GM21526 (cell line): ENCODE measurements at regions not wholly inside any gene's neighbourhood (a gene's known extent, or its start where the extent isn't known, plus 50 kb on each side); places are given as distances from the start of the nearest gene placed in this dataset.
"Not testable (repeated sequence)": the region's sequence is repeated elsewhere in the genome, so short reads cannot be mapped to it uniquely, and the experiment has no call there.

Experiments
- ATAC-seq: cut with Tn5 transposase; IDR thresholded peaks from one replicate; pipeline ENCODE4 v1.9.1; 2021; ENCODE audit warnings: moderate library complexity; ENCODE audit not compliant: unreplicated experiment, low FRiP score

- ATAC-seq: no peak
Observed at GRCh38 chr15:96183867-96184266, 146.6 kb upstream of the NR2F2 start.

DNA sequence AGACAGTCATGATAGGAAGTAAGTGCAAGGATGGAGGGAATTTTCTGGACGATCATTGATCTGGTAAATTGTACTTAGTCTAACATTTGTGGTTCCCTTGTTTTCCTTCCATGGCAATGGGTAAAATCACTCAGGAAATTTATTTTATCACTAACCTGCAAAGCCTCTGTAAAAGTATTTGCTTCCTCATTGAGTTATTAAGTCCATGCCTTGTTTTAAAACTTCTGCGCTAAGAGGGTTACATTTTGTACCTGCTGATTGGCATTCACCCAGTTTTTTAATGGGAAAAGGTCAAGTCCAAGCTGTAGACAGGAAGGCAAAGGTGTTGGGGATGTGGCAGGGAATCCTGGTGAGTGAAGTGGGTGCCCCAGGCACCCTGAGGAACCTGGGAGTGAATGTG, 146.2 kb upstream of the NR2F2 start:
- ATAC-seq: no peak

DNA sequence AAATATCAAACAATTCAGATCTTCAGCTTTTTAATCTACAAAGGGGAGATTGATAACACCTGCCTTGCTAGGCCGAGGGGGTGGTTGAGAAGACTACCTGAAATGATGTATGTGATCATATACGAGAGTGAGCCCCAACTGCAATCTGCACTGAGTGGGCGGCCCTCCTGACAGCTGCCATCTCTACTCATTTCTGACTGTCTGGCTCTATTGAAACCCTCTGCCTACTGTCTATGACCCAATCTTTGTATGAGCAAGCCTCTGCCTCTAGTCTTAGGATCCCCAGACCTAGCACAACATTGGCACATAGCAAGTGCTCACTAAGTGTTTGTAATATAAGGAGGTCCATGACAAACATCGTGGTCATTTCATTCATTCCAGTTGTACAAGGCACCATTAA, 144.4 kb upstream of the NR2F2 start:
- ATAC-seq: no peak

DNA sequence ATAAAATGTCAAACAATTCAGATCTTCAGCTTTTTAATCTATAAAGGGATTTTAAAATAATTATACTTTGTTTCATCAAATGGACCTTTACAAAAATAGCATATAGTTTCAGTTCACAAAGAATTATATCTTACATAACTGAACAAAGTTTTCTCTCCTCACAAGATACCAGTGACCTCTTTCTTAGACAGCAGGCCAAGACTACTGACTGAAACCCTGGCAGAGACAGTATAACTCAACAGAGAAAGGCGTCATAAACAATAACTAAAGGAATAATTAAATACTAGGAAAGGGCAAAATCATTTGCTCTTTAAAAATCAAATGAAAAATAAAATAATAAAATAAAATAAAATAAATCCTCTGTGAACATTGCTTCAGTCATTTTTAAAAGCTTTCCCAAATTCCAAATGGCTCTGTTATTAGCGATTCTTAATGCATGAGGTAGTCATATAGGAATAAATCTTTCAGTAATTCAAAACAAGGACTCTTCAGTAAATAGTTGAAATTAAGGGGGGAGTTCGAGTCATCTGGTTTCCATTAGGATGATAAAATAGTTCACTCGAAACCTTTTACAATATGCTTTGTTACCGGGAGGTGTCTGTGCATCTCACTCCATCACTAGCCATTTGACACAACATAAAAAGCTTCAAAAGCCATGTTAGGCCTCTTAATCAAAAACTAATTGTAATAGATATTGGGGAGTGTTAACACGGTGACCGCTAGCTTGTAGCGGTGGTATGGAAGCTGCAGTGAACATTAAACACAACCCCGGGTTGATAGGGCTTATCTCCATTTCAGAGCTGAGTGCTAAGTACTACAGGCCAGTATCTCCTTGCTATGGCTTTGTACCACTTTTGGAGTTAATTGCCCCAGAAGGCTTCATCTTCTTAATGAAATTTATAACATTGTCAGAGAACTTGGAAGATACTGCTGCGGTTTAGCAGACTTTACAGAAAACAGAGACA, 142.9 kb upstream of the NR2F2 start:
- no peak for ATAC-seq

- no peak for ATAC-seq
Observed at GRCh38 chr15:96197721-96198120, 132.8 kb upstream of the NR2F2 start.

DNA sequence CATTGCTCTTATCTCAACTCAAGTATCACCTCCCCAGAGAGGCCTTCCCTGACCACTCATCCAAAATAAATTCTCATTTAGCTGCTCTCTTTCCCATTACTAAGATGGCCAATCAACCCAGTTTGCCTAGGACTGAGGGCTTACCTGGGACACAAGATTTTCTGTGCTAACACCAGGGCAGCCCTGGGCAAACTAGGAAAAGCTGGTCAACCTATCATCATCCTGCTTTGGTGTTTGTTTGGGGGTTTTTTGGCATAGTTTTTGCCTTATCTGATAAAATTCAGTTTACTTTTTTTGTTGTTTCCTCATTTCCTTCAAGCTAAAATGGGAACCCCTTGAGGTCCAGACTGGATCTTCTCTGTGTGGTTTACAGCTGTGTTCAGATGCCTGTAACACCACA, 131.4 kb upstream of the NR2F2 start:
- no peak for ATAC-seq

- ATAC-seq: no peak
Observed at GRCh38 chr15:96200357-96200967, 130.0 kb upstream of the NR2F2 start.

- ATAC-seq: no peak
Observed at GRCh38 chr15:96201696-96202095, 128.8 kb upstream of the NR2F2 start.

DNA sequence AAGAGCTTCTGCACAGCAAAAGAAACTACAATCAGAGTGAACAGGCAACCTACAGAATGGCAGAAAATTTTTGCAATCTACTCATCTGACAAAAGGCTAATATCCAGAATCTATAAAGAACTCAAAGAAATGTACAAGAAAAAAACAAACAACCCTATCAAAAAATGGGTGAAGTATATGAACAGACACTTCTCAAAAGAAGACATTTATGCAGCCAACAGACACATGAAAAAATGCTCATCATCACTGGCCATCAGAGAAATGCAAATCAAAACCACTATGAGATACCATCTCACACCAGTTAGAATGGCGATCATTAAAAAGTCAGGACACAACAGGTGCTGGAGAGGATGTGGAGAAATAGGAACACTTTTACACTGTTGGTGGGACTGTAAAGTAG, 124.9 kb upstream of the NR2F2 start:
- not testable (repeated sequence) for ATAC-seq

DNA sequence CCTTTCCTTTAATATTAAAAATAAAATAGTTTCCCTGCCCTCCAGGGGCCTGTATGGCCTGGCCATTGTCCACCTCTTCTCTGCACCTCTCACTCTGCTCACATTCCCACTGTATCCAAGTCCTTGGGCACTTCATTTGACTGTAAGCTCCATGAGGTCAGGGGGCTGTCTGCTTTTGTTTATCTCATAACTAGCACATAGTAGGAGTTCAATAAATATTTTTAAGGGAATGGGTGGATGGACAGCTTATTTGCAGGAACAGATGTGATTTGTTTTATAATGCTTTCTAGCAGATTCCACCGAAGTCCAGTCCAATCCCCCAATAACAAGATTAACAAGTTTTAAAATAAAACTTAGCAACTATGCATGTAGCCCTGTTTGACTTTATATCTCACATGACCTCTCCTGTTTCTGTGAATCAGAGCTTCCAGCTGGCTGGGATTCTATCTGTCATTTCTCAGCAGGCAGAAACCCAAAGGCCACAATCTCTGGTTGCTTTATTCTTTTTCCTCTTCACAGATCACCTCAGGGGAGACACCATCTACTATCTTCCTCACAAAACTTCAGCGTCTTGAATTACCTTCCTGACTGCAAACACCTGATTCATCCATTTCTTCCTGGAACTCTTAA, 123.0 kb upstream of the NR2F2 start:
- ATAC-seq: no peak

DNA sequence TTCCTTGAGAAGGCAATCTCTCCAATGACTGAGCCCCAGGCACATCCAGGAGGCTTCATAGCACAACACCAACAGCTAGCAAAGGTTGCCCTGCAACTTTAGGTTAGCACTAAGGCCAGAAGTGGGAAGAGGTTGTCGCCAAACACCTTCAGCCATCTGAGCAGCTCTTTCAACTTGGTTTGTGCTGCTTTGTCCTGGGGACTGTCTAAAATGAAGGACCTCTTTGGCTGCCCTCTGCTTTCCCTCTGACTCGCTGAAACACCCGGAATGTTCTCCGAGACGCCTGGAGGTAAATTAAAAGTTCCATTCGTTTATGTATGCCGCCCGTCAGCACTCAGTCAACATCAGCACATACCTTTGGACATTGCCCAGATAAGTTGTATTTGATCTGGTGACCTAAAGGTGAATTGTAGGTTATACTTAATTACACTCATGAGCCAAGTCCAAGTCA, 121.2 kb upstream of the NR2F2 start:
- no peak for ATAC-seq

DNA sequence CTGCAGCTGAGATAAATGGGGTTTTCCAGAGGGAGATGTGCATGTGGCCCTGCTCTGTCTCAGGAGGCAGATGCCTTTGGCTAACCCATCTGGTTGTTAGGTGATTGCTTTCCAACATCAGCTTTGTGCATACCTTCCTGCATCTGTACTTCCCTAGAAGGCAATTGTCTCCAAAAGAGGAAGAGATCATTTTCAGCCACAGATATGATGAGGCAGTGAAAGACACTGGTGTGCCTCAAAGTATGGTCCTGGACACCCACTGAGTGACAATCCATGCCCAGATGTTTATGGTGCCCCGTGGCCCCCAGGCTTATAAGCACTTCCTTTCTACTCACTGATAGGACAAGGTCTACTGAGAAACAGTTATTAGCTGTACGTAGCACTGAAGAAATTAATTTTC, 117.5 kb upstream of the NR2F2 start:
- no peak for ATAC-seq

GRCh38 chr15:96213896-96214295, 116.6 kb upstream of the NR2F2 start:
- ATAC-seq: no peak

GRCh38 chr15:96216481-96216880, 114.0 kb upstream of the NR2F2 start:
- ATAC-seq: not testable (repeated sequence)

- ATAC-seq: no peak
Observed at GRCh38 chr15:96217983-96218382, 112.5 kb upstream of the NR2F2 start.

DNA sequence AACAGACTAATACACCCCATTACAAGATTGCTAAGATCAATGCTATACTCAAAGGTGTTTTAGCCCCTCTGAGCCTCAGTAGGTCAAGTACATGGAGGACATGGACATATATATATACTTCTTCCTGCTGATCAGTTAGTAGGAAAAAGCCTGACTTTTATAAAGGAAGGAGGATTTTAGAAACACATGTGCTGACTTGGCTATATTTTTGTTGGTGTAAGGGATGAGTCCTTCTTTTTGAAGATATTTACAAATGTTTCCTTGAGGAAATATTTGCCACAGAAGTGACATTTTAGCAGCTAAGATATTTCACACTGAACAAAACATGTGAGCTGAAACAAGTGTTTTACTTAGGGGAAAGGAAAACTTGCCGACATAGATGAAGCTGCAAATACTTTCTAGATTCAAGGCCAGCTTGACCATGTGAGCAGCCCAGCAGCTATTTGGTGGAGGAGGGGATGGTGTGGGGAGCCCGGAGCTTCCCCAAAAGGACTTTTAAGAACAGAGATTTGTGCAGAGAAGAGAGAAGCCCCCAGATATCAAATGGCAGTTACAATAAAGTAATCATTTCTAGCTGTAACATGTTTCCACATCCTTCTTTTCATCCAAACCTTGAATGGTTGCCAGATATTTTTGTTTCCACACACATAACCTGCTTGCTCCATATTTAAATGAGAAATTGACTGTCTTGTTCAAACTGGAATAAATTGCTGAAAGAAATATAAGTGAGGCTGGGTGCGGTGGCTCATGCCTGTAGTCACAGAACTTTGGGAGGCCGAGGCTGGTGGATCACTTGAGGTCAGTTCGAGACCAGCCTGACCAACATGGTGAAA, 111.7 kb upstream of the NR2F2 start:
- ATAC-seq: no peak

GRCh38 chr15:96219681-96220080, 110.8 kb upstream of the NR2F2 start:
- ATAC-seq: no peak

- no peak for ATAC-seq
Observed at GRCh38 chr15:96220657-96221056, 109.8 kb upstream of the NR2F2 start.

DNA sequence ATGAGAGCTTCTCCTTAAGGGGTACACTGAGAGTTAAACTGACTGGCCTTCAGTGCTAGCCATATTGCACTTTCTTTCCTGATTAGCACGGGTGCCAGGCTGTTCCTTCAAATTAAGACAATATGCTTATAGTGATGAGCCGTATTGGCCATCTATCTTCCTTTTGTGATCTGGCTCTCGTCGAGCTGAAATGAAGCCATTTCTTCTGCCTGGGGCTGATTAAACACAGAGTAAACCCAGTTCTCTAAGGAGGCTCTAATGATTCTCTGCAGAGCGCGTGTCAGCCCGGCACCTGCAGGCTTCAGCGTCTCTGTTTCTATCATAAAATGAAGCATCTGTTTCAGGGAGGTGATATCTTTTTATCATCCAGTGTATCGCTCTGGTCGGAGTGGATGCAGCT, 107.5 kb upstream of the NR2F2 start:
- no peak for ATAC-seq

DNA sequence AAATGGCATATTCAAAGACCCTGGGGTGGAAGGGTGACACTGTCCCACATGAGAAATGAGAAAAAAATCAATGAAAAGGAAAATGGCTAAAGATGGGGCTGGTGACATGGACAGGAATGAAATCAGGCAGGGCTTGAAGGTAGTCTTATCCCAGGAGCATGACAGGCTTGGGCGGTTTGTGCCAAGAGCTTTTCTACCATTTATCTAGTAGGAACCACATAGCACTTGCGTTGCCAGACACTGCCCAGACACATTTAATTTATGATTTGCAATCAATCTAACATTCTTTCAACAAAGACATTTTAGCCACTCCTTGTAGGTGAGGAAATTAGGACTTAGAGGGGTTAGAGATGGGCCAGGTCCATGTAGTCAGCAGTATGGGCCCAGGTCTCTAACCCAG, 106.6 kb upstream of the NR2F2 start:
- ATAC-seq: no peak
